ENCODE measurements at regions not wholly inside any gene's neighbourhood (a gene's known extent, or its start where the extent isn't known, plus 50 kb on each side); places are given as distances from the start of the nearest gene placed in this dataset.
A peak's percentile ranks its signal among the peaks of the same experiment; 100 is the strongest.

- no peak overlapping the region for H3K4me3 ChIP-seq (ENCODE audit: low read depth in 2 of 2, low read length in 1 of 2)
- TF ChIP-seq USF2 (IDR thresholded peaks at IDR 0.05; ENCODE audit: borderline replicate concordance, low read depth, low read length) (no peak), MXI1 (IDR thresholded peaks at IDR 0.05; ENCODE audit: low read depth, low read length) (no peak), NFIC (IDR thresholded peaks at IDR 0.05; ENCODE audit: borderline replicate concordance) (no peak), CHD2 (IDR thresholded peaks at IDR 0.05; ENCODE audit: low read length, partially characterized antibody) (no peak), RFX5 (IDR thresholded peaks at IDR 0.05; ENCODE audit: low read length) (no peak), FOXM1 (IDR thresholded peaks at IDR 0.05; ENCODE audit: low read depth) (no peak), TAF1 (IDR thresholded peaks at IDR 0.05; ENCODE audit: borderline replicate concordance, low read depth, low read length) (no peak), POLR2AphosphoS5 (IDR thresholded peaks at IDR 0.05; ENCODE audit: low read depth, low read length) (no peak), MAX (IDR thresholded peaks at IDR 0.05; ENCODE audit: low read depth) (no peak), GABPA (IDR thresholded peaks at IDR 0.05; ENCODE audit: low read depth) (no peak), ZBTB33 (IDR thresholded peaks at IDR 0.05; ENCODE audit: borderline replicate concordance, low read depth) (no peak), FOSL2 (IDR thresholded peaks at IDR 0.05; ENCODE audit: borderline replicate concordance, low read depth) (no peak), REST (IDR thresholded peaks at IDR 0.05; ENCODE audit: low read depth, low read length) (no peak), MEF2A (IDR thresholded peaks at IDR 0.05; ENCODE audit: borderline replicate concordance, low read depth) (no peak)
- H3K27me3 ChIP-seq (ENCODE audit: insufficient read depth): no peaks in the 10 kb centered on the region
- ChIA-PET CTCF (no interaction called here), POLR2A (no interaction called here)
- no peaks in the 10 kb centered on the region; the same call in 1 of the 2 replicates for H3K9me3 ChIP-seq
- no peak overlapping the region for H3K4me2 ChIP-seq
- WGBS (ENCODE audit: low lambda C conversion rate): 36% methylated on average over 4 of the region's 4 CpGs
- 0 out of 2 replicates have a peak overlapping the region, but pooled peaks have one; percentile 16 for H2AFZ ChIP-seq (ENCODE audit: low read depth)
- H3K4me1 ChIP-seq (ENCODE audit: control insufficient read depth in 1 of 2, insufficient read depth in 2 of 2, low read depth in 1 of 2, low read length in 1 of 2): no peaks in the 10 kb centered on the region
- no peaks in the 10 kb centered on the region for H4K20me1 ChIP-seq (ENCODE audit: insufficient read depth)
- no peaks in the 10 kb centered on the region for H3K9me2 ChIP-seq
- no peaks in the 10 kb centered on the region for H3K79me2 ChIP-seq (ENCODE audit: insufficient read depth)
- no peak overlapping the region for H3K27ac ChIP-seq (ENCODE audit: low read depth in 2 of 2, low read length in 1 of 2)
- no peaks in the 10 kb centered on the region for H3F3A ChIP-seq (replicated peaks; ENCODE audit: insufficient read depth)
- H3K36me3 ChIP-seq (replicated peaks in 1 of 2; ENCODE audit: control insufficient read depth in 1 of 2, insufficient read depth in 2 of 2, low read length in 1 of 2): no peaks in the 10 kb centered on the region
- no peak for DNase-seq
- H3K9ac ChIP-seq: no peak overlapping the region
Observed at GRCh38 chr21:22224261-22224660, 1226.1 kb downstream of the NCAM2 start.

All from SK-N-SH (cell line).